Upper lobe of left lung (tissue), 4 donors: ENCODE measurements at regions not wholly inside any gene's neighbourhood (a gene's known extent, or its start where the extent isn't known, plus 50 kb on each side); places are given as distances from the start of the nearest gene placed in this dataset.

ENCODE experiments used
- CTCF ChIP-seq, 6 experiments: fragments of 450-650 bp in 4 of 6; fragments of 200-600 bp in 2 of 6; sonication (generic) in 2 of 6; IDR thresholded peaks; one replicate each; pipeline ENCODE4 v1.5.1; 2016 to 2019; ENCODE audit warnings: antibody characterized with exemption in 6 of 6
- POLR2A ChIP-seq, 4 donors: fragments of 450-650 bp; IDR thresholded peaks; one replicate each; pipeline ENCODE4 v1.5.1; 2016 to 2017; ENCODE audit warnings: antibody characterized with exemption in 4 of 4, mild to moderate bottlenecking in 2 of 4
- POLR2AphosphoS5 ChIP-seq, 2 donors: sonication (generic); formaldehyde crosslinking; IDR thresholded peaks; one replicate each; pipeline ENCODE4 v1.5.1; 2017; ENCODE audit warnings: antibody characterized with exemption in 2 of 2

GRCh38 chr15:89419370-89419984, 76.9 kb downstream of the RHCG start:
- TF ChIP-seq POLR2AphosphoS5 (IDR thresholded peaks at IDR 0.05) (no peak), CTCF (IDR thresholded peaks at IDR 0.05) (no peak), POLR2A (IDR thresholded peaks at IDR 0.05) (no peak)
